GM03348 (cell line): ENCODE measurements at regions not wholly inside any gene's neighbourhood (a gene's known extent, or its start where the extent isn't known, plus 50 kb on each side); places are given as distances from the start of the nearest gene placed in this dataset.
"Not testable (repeated sequence)": the region's sequence is repeated elsewhere in the genome, so short reads cannot be mapped to it uniquely, and the experiment has no call there.

Experiments
- DNase-seq: peaks from one replicate; pipeline ENCODE4 v3.0.0; 2012; ENCODE audit warnings: low spot score

DNA sequence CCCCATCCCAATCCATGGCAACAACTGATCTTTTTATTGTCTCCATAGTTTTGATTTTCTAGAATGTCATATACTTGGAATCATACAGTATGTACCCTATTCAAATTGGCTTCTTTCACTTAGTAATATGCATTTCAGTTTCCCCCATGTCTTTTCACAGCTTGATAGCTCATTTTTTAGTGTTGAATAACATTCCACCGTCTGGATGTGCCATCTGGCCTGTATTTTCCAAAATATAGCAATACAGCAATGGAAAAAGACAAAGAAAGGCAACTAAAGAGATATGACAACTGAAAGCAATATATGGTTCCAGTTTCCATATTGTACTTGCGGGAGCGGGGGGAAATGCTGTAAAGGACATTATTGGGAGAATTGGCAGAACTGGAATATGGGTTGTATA, 166.4 kb upstream of the NT5E start:
- no peak for DNase-seq

DNA sequence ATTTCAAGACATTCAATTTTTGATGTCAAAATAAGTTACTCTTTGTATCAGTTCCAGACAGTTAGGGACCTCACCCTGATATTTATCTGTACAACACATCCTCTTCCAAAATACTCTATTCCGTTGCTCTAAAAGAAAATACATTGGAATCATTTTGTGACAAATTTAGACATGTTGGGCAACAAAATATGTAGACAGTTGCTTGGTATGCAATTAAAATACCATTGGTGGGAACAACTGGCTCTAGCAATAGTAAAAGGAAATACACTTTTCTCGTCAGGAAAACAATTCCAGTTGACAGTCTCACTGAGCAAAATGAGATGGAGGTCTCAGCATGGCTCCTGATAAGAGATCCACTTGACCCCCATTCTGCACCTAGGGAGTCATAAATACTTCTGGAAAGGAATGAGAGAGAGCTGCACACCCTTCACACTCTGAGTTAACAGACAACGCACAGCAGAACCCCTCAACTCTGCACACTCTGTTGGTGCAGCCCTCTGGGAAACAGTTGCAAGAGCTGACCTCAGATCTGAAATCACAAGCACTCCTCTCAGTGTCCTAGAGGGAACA, 171.3 kb upstream of the NT5E start:
- peak; percentile 36 for DNase-seq

DNA sequence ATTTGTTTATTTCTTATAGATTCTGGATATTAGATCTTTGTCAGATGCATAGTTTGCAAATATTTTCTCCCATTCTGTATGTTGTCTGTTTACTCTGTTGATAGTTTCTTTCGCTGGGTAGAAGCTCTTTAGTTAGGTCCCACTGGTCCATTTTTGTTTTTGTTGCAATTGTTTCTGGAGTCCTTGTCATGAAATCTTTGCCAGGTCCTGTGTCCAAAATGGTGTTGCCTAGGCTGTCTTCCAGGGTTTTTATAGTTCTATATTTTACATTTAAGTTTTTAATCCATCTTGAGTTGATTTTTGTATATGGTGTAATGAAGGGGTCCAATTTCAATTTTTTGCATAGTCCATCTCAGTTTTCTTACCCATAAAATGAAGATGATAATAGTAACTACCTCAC, 173.9 kb upstream of the NT5E start:
- not testable (repeated sequence) for DNase-seq

DNA sequence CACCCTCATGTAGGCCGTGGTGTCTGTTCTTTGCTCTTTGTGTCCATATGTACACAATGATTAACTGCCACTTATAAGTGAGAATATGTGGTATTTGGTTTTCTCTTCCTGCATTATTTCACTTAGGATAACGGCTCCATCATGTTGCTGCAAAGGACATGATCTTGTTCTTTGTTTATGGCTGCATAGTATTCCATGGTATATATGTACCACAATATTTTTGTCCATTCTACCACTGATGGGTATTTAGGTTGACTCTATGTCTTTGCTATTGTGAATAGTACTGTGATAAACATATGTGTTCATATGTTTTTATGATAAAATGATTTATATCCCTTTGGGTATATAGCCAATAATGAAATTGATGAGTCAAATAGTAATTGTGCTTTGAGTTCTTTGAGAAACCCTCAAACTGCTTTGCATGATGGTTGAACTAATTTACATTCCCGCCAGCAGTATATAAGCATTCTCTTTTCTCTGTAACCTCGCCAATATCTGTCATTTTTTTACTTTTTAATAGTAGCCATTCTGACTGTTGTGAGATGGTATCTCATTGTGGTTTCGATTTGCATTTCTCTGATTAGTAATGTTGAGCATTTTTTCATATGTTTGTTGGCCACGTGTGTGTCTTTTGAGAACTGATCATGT, 174.4 kb upstream of the NT5E start:
- no peak for DNase-seq

DNA sequence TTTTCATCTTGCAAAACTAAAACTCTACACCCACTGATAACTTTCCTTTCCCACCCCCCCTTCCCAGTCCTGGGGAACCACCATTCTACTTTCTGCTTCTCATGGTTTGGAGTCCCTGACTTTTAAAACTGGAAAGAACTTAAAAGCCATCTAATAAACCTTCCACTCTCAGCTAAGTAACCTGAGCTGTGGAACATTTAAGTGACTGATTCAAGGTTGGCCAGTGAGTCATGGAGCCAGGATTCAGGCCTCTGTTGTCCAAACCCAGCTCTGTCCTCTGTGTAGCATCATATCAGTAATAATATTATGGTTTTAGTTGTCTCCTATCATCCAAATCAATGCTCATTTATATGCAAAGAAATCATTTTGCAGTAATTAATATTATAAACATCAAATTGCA, 176.0 kb upstream of the NT5E start:
- DNase-seq, result no peak

DNA sequence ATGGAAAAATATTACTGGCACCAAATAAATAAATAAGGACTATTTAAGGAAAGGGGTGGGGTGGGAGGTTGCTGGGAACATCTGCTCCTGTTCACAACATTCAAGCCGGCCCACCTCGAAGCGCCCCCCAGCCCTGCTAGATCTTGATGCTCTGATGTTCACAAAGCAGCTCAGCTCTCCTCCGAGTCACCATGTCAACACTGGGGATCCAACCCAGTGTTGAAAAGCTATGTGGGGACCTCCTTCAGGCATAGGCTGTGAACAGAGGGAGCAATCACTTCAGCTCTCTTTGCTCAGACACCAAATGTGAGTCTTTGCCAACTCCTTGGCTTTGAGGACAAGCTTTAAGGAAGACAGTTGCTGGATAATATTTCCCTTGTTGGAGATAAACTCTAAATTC, 176.8 kb upstream of the NT5E start:
- DNase-seq, result no peak

DNA sequence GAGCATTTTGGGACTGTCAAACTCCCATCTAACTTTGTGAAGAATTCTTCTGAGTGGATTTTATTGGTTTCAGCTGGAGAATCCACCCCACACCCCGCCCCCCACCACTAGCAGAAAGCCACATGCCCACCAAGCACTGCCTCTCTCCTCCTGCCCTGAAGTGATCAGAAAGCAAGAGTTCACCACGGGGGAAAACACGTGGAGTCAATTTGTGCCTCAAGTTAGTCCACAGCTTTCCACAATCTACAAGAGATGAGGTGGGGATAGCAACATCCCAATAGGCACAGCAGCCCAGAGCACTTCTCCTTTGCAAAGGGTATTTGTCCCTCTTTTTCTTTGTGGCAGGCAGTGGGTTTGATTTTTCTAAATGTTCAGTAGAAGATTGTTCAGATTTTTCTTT, 177.3 kb upstream of the NT5E start:
- DNase-seq, result no peak

DNA sequence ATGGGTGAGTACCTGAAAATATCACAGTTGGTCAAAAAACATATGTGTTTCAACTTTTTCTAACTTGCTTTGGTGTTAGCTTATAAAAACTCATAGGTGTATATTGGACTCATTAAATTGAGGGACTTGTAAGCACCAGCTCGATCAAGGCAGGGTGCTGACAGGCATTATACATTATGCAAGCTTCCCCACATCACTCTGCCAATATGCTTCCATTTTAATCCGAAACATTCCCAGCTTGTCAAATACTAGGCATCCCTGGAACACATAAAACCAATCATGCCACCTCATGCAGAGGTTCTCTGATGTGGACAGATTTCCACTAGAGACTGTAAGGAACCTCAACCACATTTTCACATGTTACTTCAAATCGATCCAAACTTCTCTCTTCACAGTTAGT, 187.3 kb upstream of the NT5E start:
- DNase-seq, result no peak

DNA sequence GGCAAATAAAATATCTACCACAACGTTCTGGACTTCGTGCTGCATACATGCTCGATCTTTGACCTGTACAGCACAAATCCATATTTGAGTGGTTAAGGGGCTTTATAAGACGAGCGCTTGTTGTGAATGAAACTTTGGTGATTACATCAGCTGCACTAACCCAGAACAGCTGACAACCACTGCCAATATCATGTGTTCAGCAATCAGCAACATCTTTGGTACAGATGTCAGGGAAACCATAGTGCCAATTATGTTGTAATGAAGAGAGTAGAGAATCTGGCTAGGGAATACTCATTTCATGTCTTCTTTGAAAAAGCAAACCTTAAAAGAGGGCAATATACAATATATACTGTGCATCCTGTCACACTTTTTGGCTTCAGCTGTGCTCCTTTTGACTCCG, 188.6 kb upstream of the NT5E start:
- DNase-seq, result peak; percentile 51

DNA sequence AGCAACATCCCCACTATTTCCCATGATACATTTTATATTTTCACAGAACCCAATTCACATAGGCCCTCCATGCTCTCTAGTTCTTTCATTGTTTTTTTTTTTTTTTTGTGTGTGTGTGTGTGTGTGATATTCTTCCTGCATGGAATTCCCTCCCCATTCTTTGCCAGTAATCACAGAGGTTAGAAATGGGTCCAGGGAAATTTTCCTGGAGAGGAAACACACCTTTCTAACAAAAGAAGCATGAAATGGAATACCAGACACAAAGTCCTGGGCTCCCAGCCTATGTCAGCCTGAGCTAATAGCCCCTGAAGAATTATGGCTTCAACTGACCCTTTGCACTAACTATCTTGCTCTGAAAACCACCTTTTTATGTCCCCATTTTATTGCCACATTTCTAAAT, 194.2 kb upstream of the NT5E start:
- no peak for DNase-seq

DNA sequence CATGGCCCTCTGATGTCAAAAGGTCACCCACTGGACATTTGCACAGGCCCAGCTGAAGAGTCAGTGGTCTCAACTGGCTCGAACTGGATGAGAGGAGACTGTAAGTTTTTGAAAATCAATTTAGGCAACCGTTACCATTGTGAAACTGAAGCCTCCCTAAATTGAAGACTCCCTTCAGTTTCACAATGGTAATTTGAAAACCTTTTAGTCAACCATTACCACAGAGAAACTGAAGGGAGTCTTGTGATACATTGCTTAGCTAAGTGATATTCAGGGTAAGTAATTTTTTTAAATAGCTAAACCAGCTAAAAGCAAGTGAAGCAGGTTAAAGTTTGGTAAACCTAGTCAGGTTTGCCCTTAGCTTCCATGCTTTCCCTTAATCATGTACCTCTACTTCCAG, 197.3 kb upstream of the NT5E start:
- DNase-seq, result no peak

DNA sequence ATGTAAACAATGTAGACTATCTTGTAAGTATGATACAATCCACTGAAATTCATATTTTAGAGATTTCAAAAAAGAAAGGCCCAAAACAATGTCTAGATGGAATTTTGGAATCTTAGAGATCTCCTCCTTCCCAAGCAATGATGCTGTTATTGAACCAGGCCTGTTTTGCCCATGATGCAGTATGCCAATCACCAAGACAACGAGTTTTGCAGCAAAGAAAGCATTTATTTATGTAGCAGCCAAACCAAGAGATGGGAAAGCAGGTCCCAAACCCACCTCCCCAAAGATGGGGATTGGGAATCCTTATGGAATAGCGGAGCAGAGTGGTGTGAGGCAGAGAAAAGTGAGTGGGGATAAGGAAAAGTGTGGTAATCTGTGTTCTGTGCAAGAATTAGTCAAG, 197.8 kb upstream of the NT5E start:
- DNase-seq, result no peak

DNA sequence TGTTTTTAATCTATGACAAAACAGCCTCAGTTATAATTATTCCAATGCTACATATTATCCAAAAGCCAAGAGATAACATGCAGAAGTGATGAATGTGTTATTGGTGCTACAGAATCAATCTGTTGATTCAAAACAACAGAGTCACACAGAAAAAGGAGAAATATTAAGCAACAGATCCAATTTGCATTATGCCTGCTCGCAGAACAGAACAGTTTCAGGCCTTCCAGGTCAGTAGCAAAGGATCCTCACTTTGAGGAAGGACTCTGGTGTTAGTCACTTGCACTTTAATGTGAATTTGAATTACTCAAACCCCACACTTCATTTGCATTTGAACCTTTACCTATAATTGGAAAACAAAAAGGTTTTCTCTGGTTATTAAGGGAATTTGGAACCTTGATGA, 198.6 kb upstream of the NT5E start:
- DNase-seq, result no peak

DNA sequence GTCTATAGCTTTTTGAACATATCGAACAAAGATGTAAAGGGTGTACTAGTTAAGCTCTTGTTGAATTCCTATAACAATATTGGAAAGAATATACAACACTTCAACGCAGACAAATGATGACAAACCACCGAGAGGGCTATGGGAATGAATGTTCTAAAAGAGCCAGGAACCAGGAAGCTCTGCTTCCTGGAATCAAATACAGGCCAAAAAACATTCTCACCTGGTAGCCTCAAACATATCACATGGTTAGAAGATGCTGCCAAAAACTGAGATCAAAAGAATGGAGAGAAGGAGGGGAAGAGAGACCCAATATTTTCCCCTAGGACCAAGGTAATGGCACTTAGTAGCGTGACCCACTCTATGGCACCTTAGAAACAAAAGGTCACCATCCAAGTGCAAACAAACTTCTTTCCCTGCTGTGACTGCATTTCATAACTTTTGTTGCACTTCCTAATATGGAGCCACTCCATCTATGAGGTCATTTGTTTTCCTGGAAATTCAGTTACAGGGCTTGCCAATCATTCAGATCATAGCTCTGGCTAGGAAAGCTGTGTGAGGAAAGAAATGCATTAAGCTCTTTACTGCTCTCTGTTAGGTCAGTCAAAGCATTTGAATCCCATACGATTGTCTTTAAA, 199.2 kb upstream of the NT5E start:
- peak; percentile 21 for DNase-seq

DNA sequence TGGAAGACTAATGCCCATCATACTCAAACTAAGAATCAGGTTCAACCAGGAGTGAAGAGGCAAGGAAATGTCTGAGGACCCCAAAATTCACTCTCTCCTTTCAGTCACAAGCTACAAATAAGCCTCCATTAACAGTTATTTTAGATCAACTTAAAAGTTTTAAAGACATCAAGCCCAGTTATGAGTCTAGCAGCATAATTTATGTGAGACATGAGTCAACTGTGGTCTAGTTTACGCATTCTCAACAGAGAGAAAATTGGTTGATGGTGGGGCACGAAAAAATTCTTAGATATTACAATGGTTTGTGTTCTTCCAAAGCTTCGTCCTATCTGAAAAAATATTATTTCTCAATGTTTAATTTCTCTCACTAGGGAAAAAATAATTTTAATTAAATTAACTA, 204.9 kb upstream of the NT5E start:
- no peak for DNase-seq

DNA sequence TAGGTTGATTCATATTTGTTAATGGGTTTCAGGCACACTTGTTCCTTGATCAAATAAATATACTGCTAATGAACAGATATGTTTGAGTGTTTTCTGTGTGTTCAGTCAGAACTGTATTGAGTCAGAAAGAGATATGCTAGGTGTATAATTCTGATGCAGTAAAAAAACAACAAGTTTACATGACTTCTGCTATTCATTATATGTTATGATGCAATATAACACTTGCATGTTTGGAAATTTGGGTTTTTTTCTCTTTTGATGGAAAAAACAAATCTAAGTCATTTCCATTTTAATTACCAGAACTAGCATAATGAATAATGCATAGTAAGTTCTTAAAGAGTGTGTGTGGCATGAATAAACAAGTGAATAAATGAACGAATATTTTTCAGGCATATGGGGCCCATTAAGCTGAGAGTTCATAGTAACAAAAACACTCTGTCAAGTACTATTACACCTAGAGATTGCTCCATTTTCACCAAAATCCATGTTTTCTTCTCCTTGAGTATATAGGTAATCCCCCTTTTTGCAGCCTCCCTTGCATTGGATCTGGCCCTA, 208.3 kb upstream of the NT5E start:
- no peak for DNase-seq

DNA sequence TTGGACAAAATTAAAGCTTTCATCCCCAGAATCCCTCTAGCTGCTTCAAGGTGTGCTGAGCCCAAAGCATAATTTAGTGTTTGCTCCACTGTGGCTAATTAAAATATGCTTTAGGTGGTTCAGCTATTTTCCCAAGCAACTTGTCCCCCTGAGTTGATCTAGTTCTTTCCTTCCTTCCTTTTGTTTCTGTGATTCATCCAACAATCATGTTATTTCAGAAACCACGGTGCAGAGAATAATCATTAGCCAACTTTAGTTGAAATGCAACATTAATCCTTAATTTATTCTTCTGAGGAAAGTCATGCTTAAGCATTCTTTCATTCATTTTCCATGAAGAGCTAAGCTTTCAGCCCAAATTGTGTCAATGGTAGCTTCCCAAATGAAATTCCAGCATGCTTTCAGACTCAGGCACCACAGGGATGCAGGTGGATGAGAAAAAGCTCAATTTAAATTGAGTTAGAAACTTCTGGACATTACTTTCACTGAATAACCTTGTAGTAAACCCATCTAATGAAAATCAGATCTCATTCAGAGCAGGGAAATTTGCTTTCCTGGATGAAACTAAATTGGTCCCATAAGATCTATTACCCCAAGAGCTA, 209.0 kb upstream of the NT5E start:
- DNase-seq, result peak; percentile 11

DNA sequence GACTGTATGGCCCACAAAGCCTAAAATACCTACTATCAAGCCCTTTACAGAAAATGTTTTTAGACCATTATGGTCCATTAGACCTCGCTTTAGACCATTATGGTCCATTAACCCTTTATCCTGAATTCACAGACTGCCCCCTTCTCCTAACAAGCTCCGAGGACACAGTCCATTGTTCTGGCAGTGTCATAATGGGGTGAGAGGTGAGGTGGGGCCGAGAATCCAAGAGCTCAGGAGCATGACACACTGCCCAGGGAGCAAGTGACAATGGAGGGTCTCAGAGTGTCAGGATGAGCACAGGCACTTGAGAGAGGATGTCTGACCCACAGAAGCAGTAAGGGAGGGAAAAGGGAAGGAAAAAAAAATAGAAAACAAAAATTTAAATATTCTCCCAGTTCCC, 212.4 kb upstream of the NT5E start:
- no peak for DNase-seq

DNA sequence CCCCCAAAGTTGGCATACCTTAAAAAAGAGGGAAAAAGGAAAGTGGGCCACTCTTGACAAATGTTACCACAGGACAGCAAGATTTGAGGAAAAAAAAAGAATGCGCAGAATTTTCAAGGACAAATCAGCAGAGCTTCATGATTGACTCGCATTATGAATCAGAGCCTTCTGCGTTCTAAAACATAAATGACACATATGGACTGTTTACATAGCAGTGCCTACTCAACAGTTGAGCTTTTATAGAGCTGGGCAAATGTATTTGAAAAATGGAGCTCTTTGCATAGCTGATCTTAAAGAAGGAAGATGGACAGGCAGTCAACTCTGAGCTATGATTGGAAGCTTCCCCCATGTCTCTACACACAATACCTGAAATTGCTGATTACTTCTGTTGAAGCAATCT, 213.2 kb upstream of the NT5E start:
- DNase-seq, result no peak

DNA sequence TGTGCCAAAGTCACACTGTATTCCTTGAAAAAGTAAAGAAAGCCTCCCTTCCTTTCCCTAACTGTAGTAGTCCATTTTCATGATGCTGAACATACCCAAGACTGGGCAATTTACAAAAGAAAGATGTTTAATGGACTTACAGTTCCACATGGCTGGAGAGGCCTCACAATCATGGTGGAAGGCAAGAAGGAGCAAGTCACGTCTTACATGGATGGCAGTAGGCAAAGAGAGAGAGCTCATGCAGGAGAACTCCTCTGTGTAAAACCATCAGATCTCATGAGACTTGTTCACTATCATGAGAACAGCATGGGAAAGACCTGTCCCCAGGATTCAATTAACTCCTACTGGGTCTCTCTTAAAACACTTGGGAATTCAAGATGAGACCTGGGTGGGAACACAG, 222.5 kb upstream of the NT5E start:
- DNase-seq, result not testable (repeated sequence)

DNA sequence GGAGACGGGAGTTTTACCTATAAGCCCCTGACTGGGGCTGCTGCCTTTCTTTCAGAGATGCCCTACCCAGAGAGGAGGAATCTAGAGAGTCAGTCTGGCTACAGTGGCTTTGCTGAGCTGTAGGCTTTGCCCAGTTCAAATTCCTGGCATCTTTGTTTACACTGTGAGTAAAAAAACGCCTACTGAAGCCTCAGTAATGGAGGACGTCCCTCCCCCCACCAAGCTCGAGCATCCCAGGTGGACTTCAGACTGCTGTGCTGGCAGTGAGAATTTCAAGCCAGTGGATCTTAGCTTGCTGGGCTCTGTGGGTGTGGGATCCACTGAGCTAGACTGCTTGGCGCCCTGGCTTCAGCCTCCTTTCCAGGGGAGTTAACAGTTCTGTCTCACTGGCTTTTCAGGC, 237.1 kb upstream of the NT5E start:
- not testable (repeated sequence) for DNase-seq

DNA sequence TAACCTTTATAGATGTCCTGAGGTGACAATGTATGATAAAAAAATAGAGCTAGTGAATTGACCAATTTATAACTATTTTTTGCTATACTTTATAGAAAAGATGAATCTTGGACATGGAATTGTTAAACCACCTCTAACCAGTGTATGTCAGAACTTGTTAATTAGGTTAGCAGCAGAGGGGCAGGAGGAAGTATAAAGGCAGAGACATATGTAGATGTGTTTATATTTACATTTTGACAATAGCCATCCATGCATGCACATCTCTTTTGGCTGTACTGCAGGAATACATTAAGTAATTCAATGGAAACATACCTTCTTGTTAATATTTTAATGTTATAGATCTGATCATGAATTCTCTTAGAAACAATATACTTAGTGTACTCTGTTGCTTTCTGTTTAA, 254.6 kb upstream of the NT5E start:
- DNase-seq, result no peak

DNA sequence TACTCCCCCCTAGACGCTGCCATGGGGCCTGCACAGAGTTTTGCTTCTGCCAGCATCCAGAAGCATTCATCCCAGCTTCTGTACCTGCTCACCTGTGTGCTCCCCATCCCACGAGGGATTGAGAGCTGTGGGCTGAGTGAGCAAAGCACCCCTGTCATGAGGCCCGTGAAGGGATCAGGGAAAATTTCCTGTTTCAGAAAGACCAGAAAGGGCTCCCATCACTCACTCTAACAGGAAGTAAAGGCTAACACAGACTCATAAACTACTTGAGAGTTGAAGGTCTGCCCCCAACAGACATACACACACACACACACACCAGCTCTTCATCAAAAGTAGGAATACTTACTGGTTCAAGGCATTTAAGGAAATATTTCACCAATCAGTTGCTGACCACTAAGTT, 256.5 kb upstream of the NT5E start:
- DNase-seq, result no peak
